ENCODE measurements at regions not wholly inside any gene's neighbourhood (a gene's known extent, or its start where the extent isn't known, plus 50 kb on each side); places are given as distances from the start of the nearest gene placed in this dataset.

DNA sequence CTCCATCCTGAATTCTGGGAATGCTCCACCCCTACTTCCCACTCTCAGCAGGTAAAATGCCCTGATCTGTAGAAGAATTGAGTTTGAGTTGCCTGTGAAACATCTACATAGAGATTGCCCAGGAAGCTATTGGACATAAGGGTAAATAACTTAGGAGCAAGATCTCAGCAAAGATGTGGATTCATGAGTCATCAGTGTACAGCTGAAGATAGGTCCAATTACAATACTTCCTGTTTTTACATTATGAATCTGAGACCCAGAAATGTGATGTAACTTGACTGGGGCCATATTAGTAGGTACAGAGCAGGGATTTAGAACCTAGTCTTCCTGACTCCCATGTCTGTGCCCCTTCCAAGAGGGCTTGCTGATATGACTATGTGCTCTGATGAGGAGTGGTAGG, 79.4 kb upstream of the FNDC3A start:
- no peak overlapping the region for H3K4me3 ChIP-seq (ENCODE audit: low read length)
- no peaks in the 10 kb centered on the region for H3K4me1 ChIP-seq (ENCODE audit: control insufficient read depth, low read depth, low read length)
- H3K27me3 ChIP-seq (ENCODE audit: control insufficient read depth, insufficient read depth, low read length), result no peaks in the 10 kb centered on the region
- no peaks in the 10 kb centered on the region for H3K36me3 ChIP-seq (ENCODE audit: control insufficient read depth, low read depth, low read length)
- no peak overlapping the region for H3K9ac ChIP-seq (ENCODE audit: low read length)
- H3K27ac ChIP-seq (ENCODE audit: low read length), result no peak overlapping the region
- H3K9me3 ChIP-seq (ENCODE audit: control insufficient read depth, low read depth, low read length), result no peaks in the 10 kb centered on the region

DNA sequence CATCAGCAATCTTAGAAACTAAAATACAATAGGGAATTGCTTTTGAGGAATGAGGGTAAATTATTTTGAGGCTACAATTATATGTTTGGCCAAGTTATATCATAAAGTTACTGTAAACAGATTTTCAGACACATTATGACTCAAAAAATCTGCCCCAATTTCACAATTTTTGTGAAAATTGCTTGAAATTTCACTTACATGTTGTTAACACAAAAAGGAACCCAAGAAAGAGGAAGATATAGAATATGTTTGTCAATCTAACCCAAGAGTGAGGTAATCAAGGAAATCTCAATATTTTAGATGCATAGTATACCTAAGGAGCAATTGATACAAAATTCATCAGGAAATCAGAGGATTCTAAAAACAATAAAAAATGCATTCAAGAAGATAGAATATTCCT, 73.9 kb upstream of the FNDC3A start:
- Histone ChIP-seq H3K4me1 (ENCODE audit: control insufficient read depth, low read depth, low read length) (no peaks in the 10 kb centered on the region), H3K36me3 (ENCODE audit: control insufficient read depth, low read depth, low read length) (no peaks in the 10 kb centered on the region), H3K9me3 (ENCODE audit: control insufficient read depth, low read depth, low read length) (no peaks in the 10 kb centered on the region), H3K4me3 (ENCODE audit: low read length) (no peak overlapping the region), H3K9ac (ENCODE audit: low read length) (no peak overlapping the region), H3K27ac (ENCODE audit: low read length) (no peak overlapping the region), H3K27me3 (ENCODE audit: control insufficient read depth, insufficient read depth, low read length) (no peaks in the 10 kb centered on the region)

- Histone ChIP-seq H3K36me3 (ENCODE audit: control insufficient read depth, low read depth, low read length) (no peaks in the 10 kb centered on the region), H3K9ac (ENCODE audit: low read length) (no peak overlapping the region), H3K4me1 (ENCODE audit: control insufficient read depth, low read depth, low read length) (no peaks in the 10 kb centered on the region), H3K9me3 (ENCODE audit: control insufficient read depth, low read depth, low read length) (no peaks in the 10 kb centered on the region), H3K4me3 (ENCODE audit: low read length) (no peak overlapping the region), H3K27me3 (ENCODE audit: control insufficient read depth, insufficient read depth, low read length) (no peaks in the 10 kb centered on the region), H3K27ac (ENCODE audit: low read length) (no peak overlapping the region)
These were observed 73.3 kb upstream of the FNDC3A start for GRCh38 chr13:48902368-48902767.

GRCh38 chr13:48904668-48905290, 70.9 kb upstream of the FNDC3A start:
- Histone ChIP-seq H3K4me3 (ENCODE audit: low read length) (no peak overlapping the region), H3K9me3 (ENCODE audit: control insufficient read depth, low read depth, low read length) (no peaks in the 10 kb centered on the region)

DNA sequence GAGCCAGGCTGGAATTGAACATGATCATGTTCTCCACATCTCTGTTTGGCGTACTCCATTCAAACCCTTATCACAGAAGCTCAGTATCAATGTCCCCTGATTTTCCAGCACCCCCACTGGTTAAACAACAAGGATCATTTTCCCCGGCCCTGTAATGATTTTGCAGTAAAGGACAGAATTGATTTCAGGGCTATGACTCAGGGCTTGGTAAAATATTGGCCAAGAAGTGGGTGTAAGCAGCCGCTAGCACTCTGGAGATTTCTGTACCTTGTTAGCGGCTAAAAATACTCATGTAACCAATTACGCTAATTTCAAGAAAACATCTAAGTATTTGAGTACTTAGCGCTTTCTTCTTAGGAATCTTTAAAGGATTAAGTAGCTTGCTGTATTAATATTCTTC, 69.5 kb upstream of the FNDC3A start:
- H3K27me3 ChIP-seq (ENCODE audit: control insufficient read depth, insufficient read depth, low read length), result no peaks in the 10 kb centered on the region
- no peaks in the 10 kb centered on the region for H3K36me3 ChIP-seq (ENCODE audit: control insufficient read depth, low read depth, low read length)
- no peaks in the 10 kb centered on the region for H3K4me1 ChIP-seq (ENCODE audit: control insufficient read depth, low read depth, low read length)
- H3K9me3 ChIP-seq (ENCODE audit: control insufficient read depth, low read depth, low read length), result no peaks in the 10 kb centered on the region
- H3K9ac ChIP-seq (ENCODE audit: low read length), result no peak overlapping the region
- H3K27ac ChIP-seq (ENCODE audit: low read length), result no peak overlapping the region
- H3K4me3 ChIP-seq (ENCODE audit: low read length), result no peak overlapping the region

More at GRCh38 chr13:48904668-48905290, 70.9 kb upstream of the FNDC3A start:
- Histone ChIP-seq H3K4me1 (ENCODE audit: control insufficient read depth, low read depth, low read length) (no peaks in the 10 kb centered on the region), H3K27me3 (ENCODE audit: control insufficient read depth, insufficient read depth, low read length) (no peaks in the 10 kb centered on the region), H3K9ac (ENCODE audit: low read length) (no peak overlapping the region), H3K27ac (ENCODE audit: low read length) (no peak overlapping the region), H3K36me3 (ENCODE audit: control insufficient read depth, low read depth, low read length) (no peaks in the 10 kb centered on the region)

GRCh38 chr13:48908381-48909055, 67.2 kb upstream of the FNDC3A start:
- Histone ChIP-seq H3K4me1 (ENCODE audit: control insufficient read depth, low read depth, low read length) (no peaks in the 10 kb centered on the region), H3K36me3 (ENCODE audit: control insufficient read depth, low read depth, low read length) (no peaks in the 10 kb centered on the region), H3K9ac (ENCODE audit: low read length) (no peak overlapping the region), H3K27me3 (ENCODE audit: control insufficient read depth, insufficient read depth, low read length) (no peaks in the 10 kb centered on the region), H3K27ac (ENCODE audit: low read length) (no peak overlapping the region), H3K4me3 (ENCODE audit: low read length) (no peak overlapping the region), H3K9me3 (ENCODE audit: control insufficient read depth, low read depth, low read length) (no peaks in the 10 kb centered on the region)

GRCh38 chr13:48909056-48909389, 66.7 kb upstream of the FNDC3A start:
- Histone ChIP-seq H3K27ac (ENCODE audit: low read length) (no peak overlapping the region), H3K9ac (ENCODE audit: low read length) (no peak overlapping the region), H3K9me3 (ENCODE audit: control insufficient read depth, low read depth, low read length) (no peaks in the 10 kb centered on the region), H3K27me3 (ENCODE audit: control insufficient read depth, insufficient read depth, low read length) (no peaks in the 10 kb centered on the region), H3K4me1 (ENCODE audit: control insufficient read depth, low read depth, low read length) (no peaks in the 10 kb centered on the region), H3K36me3 (ENCODE audit: control insufficient read depth, low read depth, low read length) (no peaks in the 10 kb centered on the region), H3K4me3 (ENCODE audit: low read length) (no peak overlapping the region)

GRCh38 chr13:48910686-48911085, 65.0 kb upstream of the FNDC3A start:
- no peak overlapping the region for H3K4me3 ChIP-seq (ENCODE audit: low read length)

DNA sequence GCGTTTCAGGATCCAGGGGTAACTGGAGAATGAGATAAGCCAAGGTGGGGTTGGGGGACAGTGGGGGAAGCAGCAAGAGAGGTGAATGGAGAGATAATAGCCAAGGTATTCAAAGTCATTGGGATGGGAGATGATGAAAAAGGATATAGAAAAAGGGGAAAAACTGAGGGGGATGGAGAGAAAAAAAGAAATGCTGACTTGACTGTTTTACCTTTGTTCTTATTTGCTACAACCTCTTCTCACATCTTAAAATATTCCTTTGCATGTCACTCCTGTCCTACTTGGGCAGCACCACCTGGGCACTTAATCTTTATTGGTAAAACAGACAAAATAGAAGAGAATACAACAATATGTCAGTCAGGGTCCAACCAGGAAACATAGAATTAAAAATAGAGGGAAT, 56.0 kb upstream of the FNDC3A start:
- Histone ChIP-seq H3K4me3 (ENCODE audit: low read length) (no peak overlapping the region), H3K9ac (ENCODE audit: low read length) (no peak overlapping the region), H3K27ac (ENCODE audit: low read length) (no peak overlapping the region), H3K9me3 (ENCODE audit: control insufficient read depth, low read depth, low read length) (no peaks in the 10 kb centered on the region), H3K36me3 (ENCODE audit: control insufficient read depth, low read depth, low read length) (no peaks in the 10 kb centered on the region), H3K4me1 (ENCODE audit: control insufficient read depth, low read depth, low read length) (no peaks in the 10 kb centered on the region), H3K27me3 (ENCODE audit: control insufficient read depth, insufficient read depth, low read length) (no peaks in the 10 kb centered on the region)

More at GRCh38 chr13:48910686-48911085, 65.0 kb upstream of the FNDC3A start:
- Histone ChIP-seq H3K27ac (ENCODE audit: low read length) (no peak overlapping the region), H3K9ac (ENCODE audit: low read length) (no peak overlapping the region), H3K36me3 (ENCODE audit: control insufficient read depth, low read depth, low read length) (no peaks in the 10 kb centered on the region), H3K9me3 (ENCODE audit: control insufficient read depth, low read depth, low read length) (no peaks in the 10 kb centered on the region), H3K4me1 (ENCODE audit: control insufficient read depth, low read depth, low read length) (no peaks in the 10 kb centered on the region), H3K27me3 (ENCODE audit: control insufficient read depth, insufficient read depth, low read length) (no peaks in the 10 kb centered on the region)

- Histone ChIP-seq H3K27ac (ENCODE audit: low read length) (no peak overlapping the region), H3K4me3 (ENCODE audit: low read length) (no peak overlapping the region), H3K9ac (ENCODE audit: low read length) (no peak overlapping the region), H3K9me3 (ENCODE audit: control insufficient read depth, low read depth, low read length) (no peaks in the 10 kb centered on the region), H3K36me3 (ENCODE audit: control insufficient read depth, low read depth, low read length) (no peaks in the 10 kb centered on the region), H3K27me3 (ENCODE audit: control insufficient read depth, insufficient read depth, low read length) (no peaks in the 10 kb centered on the region), H3K4me1 (ENCODE audit: control insufficient read depth, low read depth, low read length) (no peaks in the 10 kb centered on the region)
These were observed 55.0 kb upstream of the FNDC3A start for GRCh38 chr13:48920730-48921129.

GRCh38 chr13:48923376-48923775, 52.3 kb upstream of the FNDC3A start:
- Histone ChIP-seq H3K4me1 (ENCODE audit: control insufficient read depth, low read depth, low read length) (no peaks in the 10 kb centered on the region), H3K9ac (ENCODE audit: low read length) (no peak overlapping the region), H3K9me3 (ENCODE audit: control insufficient read depth, low read depth, low read length) (no peaks in the 10 kb centered on the region), H3K4me3 (ENCODE audit: low read length) (no peak overlapping the region), H3K36me3 (ENCODE audit: control insufficient read depth, low read depth, low read length) (no peaks in the 10 kb centered on the region), H3K27me3 (ENCODE audit: control insufficient read depth, insufficient read depth, low read length) (no peaks in the 10 kb centered on the region), H3K27ac (ENCODE audit: low read length) (no peak overlapping the region)

- Histone ChIP-seq H3K4me3 (ENCODE audit: low read length) (no peak overlapping the region), H3K36me3 (ENCODE audit: control insufficient read depth, low read depth, low read length) (no peaks in the 10 kb centered on the region), H3K4me1 (ENCODE audit: control insufficient read depth, low read depth, low read length) (no peaks in the 10 kb centered on the region), H3K27me3 (ENCODE audit: control insufficient read depth, insufficient read depth, low read length) (no peaks in the 10 kb centered on the region), H3K9ac (ENCODE audit: low read length) (no peak overlapping the region), H3K27ac (ENCODE audit: low read length) (no peak overlapping the region), H3K9me3 (ENCODE audit: control insufficient read depth, low read depth, low read length) (no peaks in the 10 kb centered on the region)
These were observed 50.7 kb upstream of the FNDC3A start for GRCh38 chr13:48925001-48925400.

Measured in iPS-18a (cell line).